ENCODE measurements at regions not wholly inside any gene's neighbourhood (a gene's known extent, or its start where the extent isn't known, plus 50 kb on each side); places are given as distances from the start of the nearest gene placed in this dataset.

DNA sequence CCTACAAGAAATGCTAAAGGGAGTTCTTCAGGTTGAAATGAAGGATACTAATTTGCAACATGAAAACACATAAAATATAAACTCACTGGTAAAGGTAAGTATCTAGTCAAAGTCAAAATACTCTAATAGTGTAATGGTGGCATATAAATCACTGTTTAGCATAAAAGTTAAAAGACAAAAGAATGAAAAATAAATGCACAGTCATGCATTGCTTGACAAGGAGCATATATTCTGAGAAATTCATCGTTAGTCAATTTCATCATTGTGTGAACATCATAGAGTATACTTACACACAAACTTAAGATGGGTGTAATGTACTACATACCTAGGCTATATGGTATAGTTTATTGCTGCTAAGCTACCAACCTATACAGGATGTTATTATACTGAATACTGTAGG lies 194.4 kb upstream of the PDE5A start:
- no peak for TF ChIP-seq MYC (IDR thresholded peaks at IDR 0.05; ENCODE audit: low read depth, low read length)
- TF ChIP-seq POLR2AphosphoS5 (IDR thresholded peaks at IDR 0.05; ENCODE audit: insufficient read depth, low read depth, low read length) = no peak
- no peak for TF ChIP-seq GATA2 (IDR thresholded peaks at IDR 0.05; ENCODE audit: insufficient read depth, insufficient read length, low read depth, low read length)
- TF ChIP-seq MAX (IDR thresholded peaks at IDR 0.05; ENCODE audit: insufficient read depth, insufficient read length) = no peak
- TF ChIP-seq POLR2A (IDR thresholded peaks at IDR 0.05; ENCODE audit: low read depth, low read length) = no peak
- no peak for TF ChIP-seq FOS (IDR thresholded peaks at IDR 0.05; ENCODE audit: borderline replicate concordance, insufficient read depth, low read length)
- H3K9me1 ChIP-seq (replicated peaks; ENCODE audit: control insufficient read depth, extremely low read depth, insufficient read depth, low read length) = no peaks in the 10 kb centered on the region
- no peaks in the 10 kb centered on the region for H4K20me1 ChIP-seq (replicated peaks; ENCODE audit: control insufficient read depth, extremely low read depth, insufficient read depth, low read length)
- no peaks in the 10 kb centered on the region for H3K4me1 ChIP-seq (ENCODE audit: control insufficient read depth, extremely low read depth, insufficient read depth, low read length)
- no peak overlapping the region for H3K4me3 ChIP-seq (replicated peaks in 1 of 3; ENCODE audit: insufficient read depth in 1 of 3, low read depth in 1 of 3, low read length in 3 of 3)
- no TSS peak for BruUV-seq (replicated peaks)
- H3K9me3 ChIP-seq (replicated peaks; ENCODE audit: control insufficient read depth, insufficient read depth, low read length) = no peaks in the 10 kb centered on the region
- intact Hi-C loops (cut with micrococcal nuclease) = no loop called here
- dilution Hi-C loops (cut with MboI; ENCODE audit: extremely low pct_ligation_motif_present, low sequenced_read_pairs) = no loop called here
- H2AFZ ChIP-seq (ENCODE audit: low read depth, low read length) = no peak overlapping the region
- no peak overlapping the region for H3K4me2 ChIP-seq (ENCODE audit: insufficient read depth, low read length)
- H3K9ac ChIP-seq (replicated peaks; ENCODE audit: extremely low read depth, insufficient read depth, low read length) = no peak overlapping the region
- CTCF ChIA-PET = interaction anchor here (0.6 kb wide), 1 partner anchor 39 kb away, joined by 3 read pairs; no protein-coding TSS in a partner anchor
- POLR2A ChIA-PET = interaction anchor here (0.7 kb wide), 1 partner anchor 1562 kb away, joined by 4 read pairs; no protein-coding TSS in a partner anchor
- no peak for DNase-seq (ENCODE audit: low read depth, low spot score)
- H3K36me3 ChIP-seq (ENCODE audit: control insufficient read depth in 2 of 2, extremely low read depth in 1 of 2, insufficient read depth in 2 of 2, low read length in 2 of 2) = no peaks in the 10 kb centered on the region
- H3K79me2 ChIP-seq (ENCODE audit: control insufficient read depth, insufficient read depth, low read length) = no peaks in the 10 kb centered on the region
- no peak for FAIRE-seq
- H3K27me3 ChIP-seq (ENCODE audit: control insufficient read depth in 2 of 2, insufficient read depth in 2 of 2, low read length in 2 of 2) = no peaks in the 10 kb centered on the region
- no peak overlapping the region for H3K27ac ChIP-seq (ENCODE audit: insufficient read depth, low read depth, low read length)

- Histone ChIP-seq H3K4me1 (ENCODE audit: control insufficient read depth, extremely low read depth, insufficient read depth, low read length) (no peaks in the 10 kb centered on the region), H3K4me2 (ENCODE audit: insufficient read depth, low read length) (no peak overlapping the region), H3K4me3 (replicated peaks in 1 of 3; ENCODE audit: insufficient read depth in 1 of 3, low read depth in 1 of 3, low read length in 3 of 3) (no peak overlapping the region), H3K9ac (replicated peaks; ENCODE audit: extremely low read depth, insufficient read depth, low read length) (no peak overlapping the region), H2AFZ (ENCODE audit: low read depth, low read length) (no peak overlapping the region), H3K27ac (ENCODE audit: insufficient read depth, low read depth, low read length) (no peak overlapping the region), H3K27me3 (ENCODE audit: control insufficient read depth in 2 of 2, insufficient read depth in 2 of 2, low read length in 2 of 2) (no peaks in the 10 kb centered on the region), H4K20me1 (replicated peaks; ENCODE audit: control insufficient read depth, extremely low read depth, insufficient read depth, low read length) (no peaks in the 10 kb centered on the region), H3K9me1 (replicated peaks; ENCODE audit: control insufficient read depth, extremely low read depth, insufficient read depth, low read length) (no peaks in the 10 kb centered on the region), H3K79me2 (ENCODE audit: control insufficient read depth, insufficient read depth, low read length) (no peaks in the 10 kb centered on the region), H3K9me3 (replicated peaks; ENCODE audit: control insufficient read depth, insufficient read depth, low read length) (no peaks in the 10 kb centered on the region), H3K36me3 (ENCODE audit: control insufficient read depth in 2 of 2, extremely low read depth in 1 of 2, insufficient read depth in 2 of 2, low read length in 2 of 2) (no peaks in the 10 kb centered on the region)
- TF ChIP-seq JUN (IDR thresholded peaks at IDR 0.05; ENCODE audit: borderline replicate concordance, insufficient read depth, insufficient read length, low read depth) (no peak), MAX (IDR thresholded peaks at IDR 0.05; ENCODE audit: insufficient read depth, insufficient read length) (no peak), GATA2 (IDR thresholded peaks at IDR 0.05; ENCODE audit: insufficient read depth, insufficient read length, low read depth, low read length) (no peak), MYC (IDR thresholded peaks at IDR 0.05; ENCODE audit: low read depth, low read length) (no peak), POLR2AphosphoS5 (IDR thresholded peaks at IDR 0.05; ENCODE audit: insufficient read depth, low read depth, low read length) (no peak), FOS (IDR thresholded peaks at IDR 0.05; ENCODE audit: borderline replicate concordance, insufficient read depth, low read length) (no peak), POLR2A (IDR thresholded peaks at IDR 0.05; ENCODE audit: low read depth, low read length) (no peak), EZH2 (IDR thresholded peaks at IDR 0.05; ENCODE audit: borderline replicate concordance, low read depth, low read length, severe bottlenecking) (no peak)
- TF ChIP-seq, protein P1, sequence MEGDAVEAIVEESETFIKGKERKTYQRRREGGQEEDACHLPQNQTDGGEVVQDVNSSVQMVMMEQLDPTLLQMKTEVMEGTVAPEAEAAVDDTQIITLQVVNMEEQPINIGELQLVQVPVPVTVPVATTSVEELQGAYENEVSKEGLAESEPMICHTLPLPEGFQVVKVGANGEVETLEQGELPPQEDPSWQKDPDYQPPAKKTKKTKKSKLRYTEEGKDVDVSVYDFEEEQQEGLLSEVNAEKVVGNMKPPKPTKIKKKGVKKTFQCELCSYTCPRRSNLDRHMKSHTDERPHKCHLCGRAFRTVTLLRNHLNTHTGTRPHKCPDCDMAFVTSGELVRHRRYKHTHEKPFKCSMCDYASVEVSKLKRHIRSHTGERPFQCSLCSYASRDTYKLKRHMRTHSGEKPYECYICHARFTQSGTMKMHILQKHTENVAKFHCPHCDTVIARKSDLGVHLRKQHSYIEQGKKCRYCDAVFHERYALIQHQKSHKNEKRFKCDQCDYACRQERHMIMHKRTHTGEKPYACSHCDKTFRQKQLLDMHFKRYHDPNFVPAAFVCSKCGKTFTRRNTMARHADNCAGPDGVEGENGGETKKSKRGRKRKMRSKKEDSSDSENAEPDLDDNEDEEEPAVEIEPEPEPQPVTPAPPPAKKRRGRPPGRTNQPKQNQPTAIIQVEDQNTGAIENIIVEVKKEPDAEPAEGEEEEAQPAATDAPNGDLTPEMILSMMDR (IDR thresholded peaks at IDR 0.05; ENCODE audit: extremely low read depth in 1 of 2, insufficient read depth in 1 of 2, low read depth in 1 of 2, low read length in 2 of 2) = no peak
- FAIRE-seq = no peak
- dilution Hi-C loops (cut with MboI; ENCODE audit: extremely low pct_ligation_motif_present, low sequenced_read_pairs) = no loop called here
- intact Hi-C loops (cut with micrococcal nuclease) = no loop called here
- CTCF ChIA-PET = no interaction called here
- no TSS peak for BruUV-seq (replicated peaks)
- no peak for DNase-seq (ENCODE audit: low read depth, low spot score)
- POLR2A ChIA-PET = no interaction called here
Measured at GRCh38 chr4:119816473-119816872, 187.9 kb upstream of the PDE5A start.
